ENCODE measurements at regions not wholly inside any gene's neighbourhood (a gene's known extent, or its start where the extent isn't known, plus 50 kb on each side); places are given as distances from the start of the nearest gene placed in this dataset.

- no peak overlapping the region for H3K4me3 ChIP-seq (replicated peaks; ENCODE audit: low read depth, low read length)
- no peak for DNase-seq (ENCODE audit: low read depth)
- TF ChIP-seq, protein P1, sequence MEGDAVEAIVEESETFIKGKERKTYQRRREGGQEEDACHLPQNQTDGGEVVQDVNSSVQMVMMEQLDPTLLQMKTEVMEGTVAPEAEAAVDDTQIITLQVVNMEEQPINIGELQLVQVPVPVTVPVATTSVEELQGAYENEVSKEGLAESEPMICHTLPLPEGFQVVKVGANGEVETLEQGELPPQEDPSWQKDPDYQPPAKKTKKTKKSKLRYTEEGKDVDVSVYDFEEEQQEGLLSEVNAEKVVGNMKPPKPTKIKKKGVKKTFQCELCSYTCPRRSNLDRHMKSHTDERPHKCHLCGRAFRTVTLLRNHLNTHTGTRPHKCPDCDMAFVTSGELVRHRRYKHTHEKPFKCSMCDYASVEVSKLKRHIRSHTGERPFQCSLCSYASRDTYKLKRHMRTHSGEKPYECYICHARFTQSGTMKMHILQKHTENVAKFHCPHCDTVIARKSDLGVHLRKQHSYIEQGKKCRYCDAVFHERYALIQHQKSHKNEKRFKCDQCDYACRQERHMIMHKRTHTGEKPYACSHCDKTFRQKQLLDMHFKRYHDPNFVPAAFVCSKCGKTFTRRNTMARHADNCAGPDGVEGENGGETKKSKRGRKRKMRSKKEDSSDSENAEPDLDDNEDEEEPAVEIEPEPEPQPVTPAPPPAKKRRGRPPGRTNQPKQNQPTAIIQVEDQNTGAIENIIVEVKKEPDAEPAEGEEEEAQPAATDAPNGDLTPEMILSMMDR (IDR thresholded peaks at IDR 0.05; ENCODE audit: low read length, missing control alignments), result no peak
These were observed 50.4 kb upstream of the ENTPD6 start for GRCh38 chr20:25145131-25145530.

Measured in fibroblast of pulmonary artery (primary cell).